ENCODE measurements at regions not wholly inside any gene's neighbourhood (a gene's known extent, or its start where the extent isn't known, plus 50 kb on each side); places are given as distances from the start of the nearest gene placed in this dataset.

- TF ChIP-seq CTCF (IDR thresholded peaks at IDR 0.05): no peak
- TF ChIP-seq POLR2A (IDR thresholded peaks at IDR 0.05): no peak
These were observed 199.3 kb downstream of the SNX10 start for GRCh38 chr7:26490640-26491624.

Measured in Peyer's patch (tissue), 4 donors.